HG03175 (cell line): ENCODE measurements at regions not wholly inside any gene's neighbourhood (a gene's known extent, or its start where the extent isn't known, plus 50 kb on each side); places are given as distances from the start of the nearest gene placed in this dataset.

Experiments
- ATAC-seq: cut with Tn5 transposase; IDR thresholded peaks from one replicate; pipeline ENCODE4 v1.9.1; 2021; ENCODE audit warnings: mild to moderate bottlenecking, moderate library complexity; ENCODE audit not compliant: unreplicated experiment

DNA sequence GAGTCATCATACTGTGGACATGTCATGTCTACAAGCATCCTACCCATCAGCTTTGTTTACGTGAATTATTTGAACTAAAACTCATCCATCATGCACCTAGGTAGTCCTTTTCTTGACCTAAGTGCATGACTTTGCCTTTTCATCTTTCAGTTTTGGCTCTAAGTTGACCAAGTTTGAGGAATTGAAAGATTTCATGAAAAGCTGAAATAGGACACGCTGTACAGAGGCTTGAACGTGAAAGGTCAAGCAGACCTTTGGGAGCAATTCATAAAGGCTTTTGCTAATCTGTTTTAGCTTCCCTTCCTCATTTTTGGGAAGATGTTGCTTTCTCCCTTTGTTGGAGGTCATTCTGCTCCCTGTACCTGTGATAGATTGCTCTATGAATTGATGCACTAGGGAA lies 55.1 kb upstream of the MLIP start:
- no peak for ATAC-seq

DNA sequence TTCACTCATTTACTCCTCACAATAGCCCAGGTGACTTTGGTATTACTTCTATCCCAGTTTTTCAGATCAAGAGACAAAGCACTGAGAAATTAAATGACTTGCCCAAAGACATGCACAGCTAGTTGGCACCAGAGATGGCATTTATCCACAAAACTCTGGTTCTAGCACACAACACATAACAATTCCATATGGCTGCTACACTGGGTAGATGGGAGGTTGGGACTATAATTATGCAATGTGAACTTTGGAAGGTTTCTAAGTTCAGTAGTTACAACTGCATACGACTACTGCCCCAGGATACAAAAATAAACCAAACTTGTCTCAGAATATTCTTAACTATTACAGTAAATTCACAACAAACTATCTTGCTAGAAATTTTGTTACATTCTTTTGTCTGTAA lies 54.2 kb upstream of the MLIP start:
- ATAC-seq = no peak

DNA sequence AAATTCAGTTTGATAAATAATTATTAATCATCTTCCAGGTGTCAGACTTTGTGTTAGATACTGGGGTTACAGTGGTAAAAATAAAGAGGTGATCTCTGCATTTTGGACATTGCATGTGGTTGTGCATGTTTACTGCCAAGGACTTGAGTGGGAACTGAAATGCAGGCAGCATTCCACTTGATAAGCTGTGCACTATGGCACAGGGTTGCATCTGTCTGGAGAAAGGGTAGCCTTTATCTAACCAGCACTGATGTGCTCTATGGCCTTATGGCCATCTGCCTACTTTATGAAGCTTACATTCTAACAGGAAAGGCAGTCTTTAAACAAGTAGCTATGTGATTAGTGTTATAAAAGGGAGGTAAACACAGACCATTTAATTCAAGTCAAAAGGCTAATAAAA lies 53.0 kb upstream of the MLIP start:
- no peak for ATAC-seq

DNA sequence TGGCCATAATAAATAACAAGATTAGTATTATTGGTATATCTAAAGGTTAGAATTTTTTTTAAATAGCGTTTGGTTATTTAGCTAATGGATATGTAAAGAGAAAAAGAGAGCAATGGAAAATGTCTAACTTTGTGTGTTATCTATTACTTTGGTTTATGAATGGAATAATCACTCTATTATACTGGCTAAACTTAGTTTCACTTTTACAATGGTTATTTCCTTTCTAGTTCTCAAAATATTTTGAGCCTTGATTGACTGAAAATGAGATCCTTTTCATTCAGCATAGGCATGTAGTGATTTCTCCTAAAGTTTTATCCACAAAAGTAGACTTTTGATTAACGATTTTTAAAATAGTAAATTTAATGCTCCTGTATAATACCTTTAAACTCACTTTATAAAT lies 51.6 kb upstream of the MLIP start:
- ATAC-seq = no peak

DNA sequence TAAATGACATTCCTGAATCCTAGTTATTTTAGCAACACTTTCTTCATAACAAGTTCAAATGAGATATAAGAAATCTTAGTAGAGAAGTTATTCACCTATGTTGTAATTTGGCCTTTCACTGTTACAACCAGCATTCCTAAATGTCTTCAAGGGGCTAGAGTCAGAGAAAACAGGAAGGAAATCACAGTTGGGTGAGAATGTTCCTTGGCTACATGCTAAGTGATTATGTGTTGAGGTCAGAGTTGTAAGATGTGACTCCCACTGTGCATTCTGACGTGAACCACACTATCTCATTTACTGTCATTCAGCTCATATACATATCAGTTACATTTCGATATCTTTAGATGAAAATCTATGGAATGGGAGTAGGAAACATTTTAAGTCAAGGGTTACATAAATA lies 51.0 kb upstream of the MLIP start:
- ATAC-seq = no peak
